HG02852 (cell line): ENCODE measurements at regions not wholly inside any gene's neighbourhood (a gene's known extent, or its start where the extent isn't known, plus 50 kb on each side); places are given as distances from the start of the nearest gene placed in this dataset.

Experiments used
- ATAC-seq: cut with Tn5 transposase; IDR thresholded peaks from one replicate; pipeline ENCODE4 v1.9.1; 2021; ENCODE audit warnings: mild to moderate bottlenecking, moderate library complexity; ENCODE audit not compliant: unreplicated experiment

- no peak for ATAC-seq
These were observed 50.9 kb upstream of the NR5A2 start for GRCh38 chr1:199976496-199977144.
